ENCODE measurements at regions not wholly inside any gene's neighbourhood (a gene's known extent, or its start where the extent isn't known, plus 50 kb on each side); places are given as distances from the start of the nearest gene placed in this dataset.

DNA sequence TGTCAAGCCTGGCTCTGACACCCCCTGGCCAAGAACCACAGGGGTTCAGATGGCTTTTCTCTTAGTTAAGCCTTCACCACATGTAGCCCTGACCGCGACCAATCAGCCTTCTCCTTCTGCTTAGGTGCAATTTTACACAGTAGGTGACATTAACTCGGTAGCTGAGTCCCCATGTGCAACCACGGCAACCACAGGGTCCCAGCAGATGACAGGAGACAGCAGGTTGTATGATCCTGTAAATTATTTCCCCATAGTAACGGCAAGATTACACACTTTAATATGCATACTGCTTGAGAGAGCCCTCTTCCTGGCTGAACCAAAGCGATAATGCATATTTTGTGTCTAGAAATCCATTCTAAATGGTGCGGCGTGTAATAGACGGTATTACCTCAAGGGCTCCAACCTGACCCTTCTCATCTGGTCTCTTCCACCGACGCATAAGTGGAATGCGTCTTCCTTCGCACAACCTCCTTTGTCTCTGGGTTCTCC is 458.7 kb upstream of the ZFHX3 start (continued):
- TF ChIP-seq, protein P1, sequence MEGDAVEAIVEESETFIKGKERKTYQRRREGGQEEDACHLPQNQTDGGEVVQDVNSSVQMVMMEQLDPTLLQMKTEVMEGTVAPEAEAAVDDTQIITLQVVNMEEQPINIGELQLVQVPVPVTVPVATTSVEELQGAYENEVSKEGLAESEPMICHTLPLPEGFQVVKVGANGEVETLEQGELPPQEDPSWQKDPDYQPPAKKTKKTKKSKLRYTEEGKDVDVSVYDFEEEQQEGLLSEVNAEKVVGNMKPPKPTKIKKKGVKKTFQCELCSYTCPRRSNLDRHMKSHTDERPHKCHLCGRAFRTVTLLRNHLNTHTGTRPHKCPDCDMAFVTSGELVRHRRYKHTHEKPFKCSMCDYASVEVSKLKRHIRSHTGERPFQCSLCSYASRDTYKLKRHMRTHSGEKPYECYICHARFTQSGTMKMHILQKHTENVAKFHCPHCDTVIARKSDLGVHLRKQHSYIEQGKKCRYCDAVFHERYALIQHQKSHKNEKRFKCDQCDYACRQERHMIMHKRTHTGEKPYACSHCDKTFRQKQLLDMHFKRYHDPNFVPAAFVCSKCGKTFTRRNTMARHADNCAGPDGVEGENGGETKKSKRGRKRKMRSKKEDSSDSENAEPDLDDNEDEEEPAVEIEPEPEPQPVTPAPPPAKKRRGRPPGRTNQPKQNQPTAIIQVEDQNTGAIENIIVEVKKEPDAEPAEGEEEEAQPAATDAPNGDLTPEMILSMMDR (IDR thresholded peaks at IDR 0.05; ENCODE audit: control extremely low read depth in 1 of 3, insufficient read depth in 1 of 3, low read depth in 1 of 3, low read length in 3 of 3): no peak
- no peak for TF ChIP-seq TBP (IDR thresholded peaks at IDR 0.05; ENCODE audit: low read depth, low read length)
- TF ChIP-seq, protein P2, sequence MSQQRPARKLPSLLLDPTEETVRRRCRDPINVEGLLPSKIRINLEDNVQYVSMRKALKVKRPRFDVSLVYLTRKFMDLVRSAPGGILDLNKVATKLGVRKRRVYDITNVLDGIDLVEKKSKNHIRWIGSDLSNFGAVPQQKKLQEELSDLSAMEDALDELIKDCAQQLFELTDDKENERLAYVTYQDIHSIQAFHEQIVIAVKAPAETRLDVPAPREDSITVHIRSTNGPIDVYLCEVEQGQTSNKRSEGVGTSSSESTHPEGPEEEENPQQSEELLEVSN (IDR thresholded peaks at IDR 0.05): no peak

All from H1 (cell line).